LHCN-M2 (cell line): ENCODE measurements at regions not wholly inside any gene's neighbourhood (a gene's known extent, or its start where the extent isn't known, plus 50 kb on each side); places are given as distances from the start of the nearest gene placed in this dataset.
"Not testable (repeated sequence)": the region's sequence is repeated elsewhere in the genome, so short reads cannot be mapped to it uniquely, and the experiment has no call there.

ENCODE experiments used
- DNase-seq: peaks from one replicate; pipeline ENCODE4 v3.0.0-alpha.2; 2012; ENCODE audit warnings: low read depth

- DNase-seq: no peak
These were observed 165.9 kb upstream of the NAMPT start for GRCh38 chr7:106450716-106451115.

- DNase-seq: no peak
These were observed 164.4 kb upstream of the NAMPT start for GRCh38 chr7:106448992-106449859.

GRCh38 chr7:106448346-106448991 lies 163.7 kb upstream of the NAMPT start:
- no peak for DNase-seq

GRCh38 chr7:106447318-106447847 lies 162.6 kb upstream of the NAMPT start:
- DNase-seq: no peak

- DNase-seq: not testable (repeated sequence)
These were observed 160.6 kb upstream of the NAMPT start for GRCh38 chr7:106445366-106445765.

GRCh38 chr7:106444068-106444655 lies 159.4 kb upstream of the NAMPT start:
- no peak for DNase-seq

- DNase-seq: no peak
These were observed 158.4 kb upstream of the NAMPT start for GRCh38 chr7:106443156-106443555.

- DNase-seq: no peak
These were observed 157.7 kb upstream of the NAMPT start for GRCh38 chr7:106442476-106442875.

GRCh38 chr7:106441343-106441742 lies 156.6 kb upstream of the NAMPT start:
- not testable (repeated sequence) for DNase-seq

GRCh38 chr7:106436933-106437332 lies 152.2 kb upstream of the NAMPT start:
- DNase-seq: not testable (repeated sequence)

GRCh38 chr7:106433377-106433776 lies 148.6 kb upstream of the NAMPT start:
- no peak for DNase-seq

- DNase-seq: no peak
These were observed 146.0 kb upstream of the NAMPT start for GRCh38 chr7:106430535-106431455.

GRCh38 chr7:106430103-106430502 lies 145.3 kb upstream of the NAMPT start:
- DNase-seq: no peak

GRCh38 chr7:106426803-106427202 lies 142.0 kb upstream of the NAMPT start:
- DNase-seq: no peak

GRCh38 chr7:106425017-106425719 lies 140.4 kb upstream of the NAMPT start:
- peak; percentile 92 for DNase-seq

GRCh38 chr7:106424476-106425016 lies 139.8 kb upstream of the NAMPT start:
- DNase-seq: no peak

- peak; percentile 41 for DNase-seq
These were observed 139.2 kb upstream of the NAMPT start for GRCh38 chr7:106423821-106424475.

GRCh38 chr7:106423111-106423510 lies 138.3 kb upstream of the NAMPT start:
- DNase-seq: no peak

- peak; percentile 63 for DNase-seq
These were observed 136.5 kb upstream of the NAMPT start for GRCh38 chr7:106421181-106421762.
